ENCODE measurements at regions not wholly inside any gene's neighbourhood (a gene's known extent, or its start where the extent isn't known, plus 50 kb on each side); places are given as distances from the start of the nearest gene placed in this dataset.
"Not testable (repeated sequence)": the region's sequence is repeated elsewhere in the genome, so short reads cannot be mapped to it uniquely, and the experiment has no call there.

DNA sequence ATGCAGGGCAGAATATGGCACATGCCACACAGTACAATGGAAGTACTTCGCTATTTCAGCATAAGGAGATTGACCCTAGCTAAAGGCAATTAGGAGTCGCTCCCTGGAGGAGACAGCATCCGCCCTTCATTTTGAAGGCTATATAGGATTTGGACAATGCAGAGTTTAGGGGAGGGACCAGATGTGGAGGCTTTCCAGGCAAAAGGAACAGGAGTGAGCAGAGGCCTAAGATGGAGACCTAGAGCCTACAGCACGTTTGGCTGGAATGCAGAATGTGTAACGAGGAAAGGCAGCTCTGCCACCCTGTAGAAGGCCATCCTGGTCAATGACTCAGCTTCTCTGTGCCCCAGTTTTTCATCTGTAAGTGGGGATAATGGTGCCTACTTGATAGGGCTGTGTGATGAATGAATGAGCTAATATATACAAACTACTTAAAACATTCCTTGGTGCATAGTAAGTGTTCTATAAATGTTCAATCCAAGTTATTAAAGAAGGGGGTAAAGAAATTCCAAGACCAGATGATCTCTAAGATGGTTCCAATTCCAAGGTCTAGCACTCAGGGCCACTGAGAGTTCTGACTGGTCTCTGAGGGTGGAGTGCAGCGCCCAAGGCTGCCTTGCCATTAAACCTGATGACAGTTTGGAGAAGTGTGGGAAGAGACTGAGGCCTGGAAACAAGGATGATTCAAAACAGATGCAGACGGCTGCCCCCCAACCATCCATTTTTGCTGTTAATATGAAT is 54.3 kb upstream of the FRMD6 start (continued):
- TF ChIP-seq, protein P1, sequence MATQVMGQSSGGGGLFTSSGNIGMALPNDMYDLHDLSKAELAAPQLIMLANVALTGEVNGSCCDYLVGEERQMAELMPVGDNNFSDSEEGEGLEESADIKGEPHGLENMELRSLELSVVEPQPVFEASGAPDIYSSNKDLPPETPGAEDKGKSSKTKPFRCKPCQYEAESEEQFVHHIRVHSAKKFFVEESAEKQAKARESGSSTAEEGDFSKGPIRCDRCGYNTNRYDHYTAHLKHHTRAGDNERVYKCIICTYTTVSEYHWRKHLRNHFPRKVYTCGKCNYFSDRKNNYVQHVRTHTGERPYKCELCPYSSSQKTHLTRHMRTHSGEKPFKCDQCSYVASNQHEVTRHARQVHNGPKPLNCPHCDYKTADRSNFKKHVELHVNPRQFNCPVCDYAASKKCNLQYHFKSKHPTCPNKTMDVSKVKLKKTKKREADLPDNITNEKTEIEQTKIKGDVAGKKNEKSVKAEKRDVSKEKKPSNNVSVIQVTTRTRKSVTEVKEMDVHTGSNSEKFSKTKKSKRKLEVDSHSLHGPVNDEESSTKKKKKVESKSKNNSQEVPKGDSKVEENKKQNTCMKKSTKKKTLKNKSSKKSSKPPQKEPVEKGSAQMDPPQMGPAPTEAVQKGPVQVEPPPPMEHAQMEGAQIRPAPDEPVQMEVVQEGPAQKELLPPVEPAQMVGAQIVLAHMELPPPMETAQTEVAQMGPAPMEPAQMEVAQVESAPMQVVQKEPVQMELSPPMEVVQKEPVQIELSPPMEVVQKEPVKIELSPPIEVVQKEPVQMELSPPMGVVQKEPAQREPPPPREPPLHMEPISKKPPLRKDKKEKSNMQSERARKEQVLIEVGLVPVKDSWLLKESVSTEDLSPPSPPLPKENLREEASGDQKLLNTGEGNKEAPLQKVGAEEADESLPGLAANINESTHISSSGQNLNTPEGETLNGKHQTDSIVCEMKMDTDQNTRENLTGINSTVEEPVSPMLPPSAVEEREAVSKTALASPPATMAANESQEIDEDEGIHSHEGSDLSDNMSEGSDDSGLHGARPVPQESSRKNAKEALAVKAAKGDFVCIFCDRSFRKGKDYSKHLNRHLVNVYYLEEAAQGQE (IDR thresholded peaks at IDR 0.05; ENCODE audit: low read depth, low read length) = no peak
- TF ChIP-seq EZH2phosphoT487 (IDR thresholded peaks at IDR 0.05; ENCODE audit: borderline replicate concordance, low read depth) (no peak), SIN3A (IDR thresholded peaks at IDR 0.05; ENCODE audit: borderline replicate concordance, low read depth, low read length) (no peak), YY1 (IDR thresholded peaks at IDR 0.05; ENCODE audit: low read depth) (no peak), CHD2 (IDR thresholded peaks at IDR 0.05; ENCODE audit: low read length, partially characterized antibody) (no peak)
- TF ChIP-seq, protein P2, sequence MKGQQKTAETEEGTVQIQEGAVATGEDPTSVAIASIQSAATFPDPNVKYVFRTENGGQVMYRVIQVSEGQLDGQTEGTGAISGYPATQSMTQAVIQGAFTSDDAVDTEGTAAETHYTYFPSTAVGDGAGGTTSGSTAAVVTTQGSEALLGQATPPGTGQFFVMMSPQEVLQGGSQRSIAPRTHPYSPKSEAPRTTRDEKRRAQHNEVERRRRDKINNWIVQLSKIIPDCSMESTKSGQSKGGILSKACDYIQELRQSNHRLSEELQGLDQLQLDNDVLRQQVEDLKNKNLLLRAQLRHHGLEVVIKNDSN (IDR thresholded peaks at IDR 0.05; ENCODE audit: borderline replicate concordance, low read depth) = no peak

DNA sequence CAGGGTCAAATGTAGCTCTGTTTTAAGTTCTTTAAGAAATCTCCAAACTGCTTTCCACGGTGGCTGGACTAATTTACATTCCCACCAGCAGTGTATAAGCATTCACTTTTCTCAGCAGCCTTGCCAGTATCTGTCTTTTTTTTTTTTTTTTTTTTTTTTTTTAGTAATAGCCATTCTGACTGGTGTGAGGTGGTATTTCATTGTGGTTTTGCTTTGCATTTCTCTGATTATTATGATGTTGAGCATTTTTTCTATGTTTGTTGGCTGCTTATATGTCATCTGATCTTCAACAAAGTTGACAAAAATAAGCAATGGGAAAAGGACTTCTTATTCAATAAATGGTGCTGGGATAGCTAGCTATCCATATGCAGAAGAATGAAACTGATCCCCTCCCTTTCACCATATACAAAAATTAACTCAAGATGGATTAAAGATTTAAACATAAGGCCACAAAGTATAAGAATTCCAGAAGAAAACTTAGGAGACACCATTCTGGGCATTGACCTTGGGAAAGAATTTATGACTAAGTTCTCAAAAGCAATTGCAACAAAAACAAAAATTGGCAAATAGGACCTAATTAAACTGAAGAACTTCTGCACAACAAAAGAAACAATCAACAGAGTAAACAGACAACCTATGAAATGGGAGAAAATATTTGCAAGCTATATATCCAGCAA is 52.6 kb upstream of the FRMD6 start:
- POLR2A ChIA-PET = not testable (repeated sequence)
- peak overlapping the region; percentile 35 to 89; a peak in 3 of 4 replicates for H3K27ac ChIP-seq (ENCODE audit: low read depth in 2 of 2, low read length in 1 of 2)
- CTCF ChIA-PET = interaction anchor here (1.2 to 1.4 kb wide), 2 partner anchors 12 to 22 kb away, joined by 3 read pairs; no protein-coding TSS in a partner anchor

More for the DNA sequence above, 52.6 kb upstream of the FRMD6 start:
- H4K20me1 ChIP-seq (ENCODE audit: insufficient read depth); DNase-seq; H3K79me2 ChIP-seq (ENCODE audit: insufficient read depth); H3K9me2 ChIP-seq; H3K27me3 ChIP-seq (ENCODE audit: insufficient read depth); H3K4me3 ChIP-seq (ENCODE audit: low read depth in 2 of 2, low read length in 1 of 2); H3K9me3 ChIP-seq; H2AFZ ChIP-seq (ENCODE audit: low read depth); H3K36me3 ChIP-seq (replicated peaks in 1 of 2; ENCODE audit: control insufficient read depth in 1 of 2, insufficient read depth in 2 of 2, low read length in 1 of 2): not testable (repeated sequence)
- 0 out of 2 replicates have a peak, but pooled peaks have one; percentile 11 for TF ChIP-seq NFIC (IDR thresholded peaks at IDR 0.05; ENCODE audit: borderline replicate concordance)
- peak in 1 of 2 experiments; percentile 58; a peak in 2 of 4 replicates for TF ChIP-seq EP300 (IDR thresholded peaks at IDR 0.05; ENCODE audit: borderline replicate concordance in 1 of 2, low read depth in 1 of 2, low read length in 1 of 2)
- TF ChIP-seq, protein P3, sequence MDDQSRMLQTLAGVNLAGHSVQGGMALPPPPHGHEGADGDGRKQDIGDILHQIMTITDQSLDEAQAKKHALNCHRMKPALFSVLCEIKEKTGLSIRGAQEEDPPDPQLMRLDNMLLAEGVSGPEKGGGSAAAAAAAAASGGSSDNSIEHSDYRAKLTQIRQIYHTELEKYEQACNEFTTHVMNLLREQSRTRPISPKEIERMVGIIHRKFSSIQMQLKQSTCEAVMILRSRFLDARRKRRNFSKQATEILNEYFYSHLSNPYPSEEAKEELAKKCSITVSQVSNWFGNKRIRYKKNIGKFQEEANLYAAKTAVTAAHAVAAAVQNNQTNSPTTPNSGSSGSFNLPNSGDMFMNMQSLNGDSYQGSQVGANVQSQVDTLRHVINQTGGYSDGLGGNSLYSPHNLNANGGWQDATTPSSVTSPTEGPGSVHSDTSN (IDR thresholded peaks at IDR 0.05) = peak; percentile 36; the same call in 1 of the 2 replicates
- peak; percentile 52 for TF ChIP-seq TCF12 (IDR thresholded peaks at IDR 0.05)
- TF ChIP-seq TEAD4 (IDR thresholded peaks at IDR 0.05; ENCODE audit: borderline replicate concordance, insufficient read depth) = 0 out of 2 replicates have a peak, but pooled peaks have one; percentile 52
- peak; percentile 37 for TF ChIP-seq JUND (IDR thresholded peaks at IDR 0.05)
- TF ChIP-seq FOSL2 (IDR thresholded peaks at IDR 0.05; ENCODE audit: borderline replicate concordance, low read depth) = peak; percentile 34; the same call in 1 of the 2 replicates
- Histone ChIP-seq H3K4me1 (ENCODE audit: control insufficient read depth in 1 of 2, insufficient read depth in 2 of 2, low read depth in 1 of 2, low read length in 1 of 2) (peaks cover 2 to 54% of the 10 kb centered on the region in 2 experiments), H3F3A (replicated peaks; ENCODE audit: insufficient read depth) (peaks cover 67% of the 10 kb centered on the region), H3K4me2 (peak overlapping the region; percentile 33), H3K9ac (peak overlapping the region; percentile 45; the same call in 1 of the 2 replicates)
- WGBS (ENCODE audit: low lambda C conversion rate) = 43% methylated on average over 1 of the region's 1 CpG

Data from SK-N-SH (cell line).